ENCODE measurements at regions not wholly inside any gene's neighbourhood (a gene's known extent, or its start where the extent isn't known, plus 50 kb on each side); places are given as distances from the start of the nearest gene placed in this dataset.
"Not testable (repeated sequence)": the region's sequence is repeated elsewhere in the genome, so short reads cannot be mapped to it uniquely, and the experiment has no call there.

DNA sequence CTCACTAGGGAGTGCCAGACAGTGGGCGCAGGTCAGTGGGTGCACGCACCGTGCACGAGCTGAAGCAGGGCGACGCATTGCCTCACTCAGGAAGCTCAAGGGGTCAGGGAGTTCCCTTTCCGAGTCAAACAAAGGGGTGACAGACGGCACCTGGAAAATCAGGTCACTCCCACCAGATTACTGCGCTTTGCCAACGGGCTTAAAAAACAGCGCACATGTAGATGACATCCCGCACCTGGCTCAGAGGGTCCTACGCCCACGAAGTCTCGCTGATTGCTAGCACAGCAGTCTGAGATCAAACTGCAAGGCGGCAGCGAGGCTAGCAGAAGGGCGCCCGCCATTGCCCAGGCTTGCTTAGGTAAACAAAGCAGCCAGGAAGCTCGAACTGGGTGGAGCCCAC is 428.5 kb upstream of the SLC39A10 start:
- not testable (repeated sequence) for DNase-seq (ENCODE audit: low read depth in 4 of 4, low spot score in 3 of 4)

- DNase-seq (ENCODE audit: low read depth in 4 of 4, low spot score in 3 of 4): no peak
These were observed 443.0 kb upstream of the SLC39A10 start for GRCh38 chr2:195214072-195214471.

DNA sequence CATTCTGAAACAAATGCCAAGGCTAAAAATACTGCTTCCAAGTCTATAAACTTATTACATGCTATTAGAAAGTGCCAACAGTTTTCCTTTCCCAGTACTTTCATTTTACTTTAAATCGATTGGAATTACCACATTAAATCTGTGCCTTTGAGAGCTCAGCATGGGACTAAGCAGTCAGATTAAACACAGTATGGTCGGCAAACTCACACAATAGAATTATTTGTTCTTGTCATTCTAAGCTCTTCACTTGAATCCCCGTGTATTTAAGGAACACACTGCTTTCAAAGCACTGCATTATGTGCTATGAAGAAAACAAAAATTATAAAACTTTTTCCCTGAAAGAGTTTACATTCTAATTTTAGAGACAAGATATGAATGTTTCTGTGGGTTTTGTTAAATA is 444.4 kb upstream of the SLC39A10 start:
- no peak for DNase-seq (ENCODE audit: low read depth in 4 of 4, low spot score in 3 of 4)

- DNase-seq (ENCODE audit: low read depth in 4 of 4, low spot score in 3 of 4): no peak
These were observed 454.7 kb upstream of the SLC39A10 start for GRCh38 chr2:195202163-195202845.

GRCh38 chr2:195199864-195200263 is 457.2 kb upstream of the SLC39A10 start:
- DNase-seq (ENCODE audit: low read depth in 4 of 4, low spot score in 3 of 4): no peak

- DNase-seq (ENCODE audit: low read depth in 4 of 4, low spot score in 3 of 4): no peak
These were observed 475.8 kb upstream of the SLC39A10 start for GRCh38 chr2:195181059-195181705.

GRCh38 chr2:195168369-195168768 is 488.7 kb upstream of the SLC39A10 start:
- DNase-seq (ENCODE audit: low read depth in 4 of 4, low spot score in 3 of 4): no peak

DNA sequence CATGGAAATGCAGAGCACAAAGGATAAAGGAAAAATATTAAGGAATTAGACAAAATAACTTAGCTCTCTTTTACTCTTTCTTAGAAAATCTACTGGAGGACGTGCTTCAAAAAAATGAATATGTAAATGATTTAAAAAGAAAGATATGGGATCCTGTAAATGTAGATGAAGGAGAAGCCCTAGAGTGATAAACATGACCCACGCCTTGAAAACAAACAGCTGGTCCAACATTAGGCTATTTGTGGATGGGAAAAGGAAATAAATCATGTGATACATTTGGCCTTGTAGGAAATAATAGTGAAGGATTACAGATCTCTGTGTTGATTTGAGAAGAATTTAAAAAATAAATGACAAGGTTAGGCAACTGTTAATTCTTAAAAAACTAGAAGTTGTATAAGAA is 492.1 kb upstream of the SLC39A10 start:
- DNase-seq (ENCODE audit: low read depth in 4 of 4, low spot score in 3 of 4): no peak

- no peak for DNase-seq (ENCODE audit: low read depth in 4 of 4, low spot score in 3 of 4)
These were observed 494.1 kb upstream of the SLC39A10 start for GRCh38 chr2:195162918-195163317.

DNA sequence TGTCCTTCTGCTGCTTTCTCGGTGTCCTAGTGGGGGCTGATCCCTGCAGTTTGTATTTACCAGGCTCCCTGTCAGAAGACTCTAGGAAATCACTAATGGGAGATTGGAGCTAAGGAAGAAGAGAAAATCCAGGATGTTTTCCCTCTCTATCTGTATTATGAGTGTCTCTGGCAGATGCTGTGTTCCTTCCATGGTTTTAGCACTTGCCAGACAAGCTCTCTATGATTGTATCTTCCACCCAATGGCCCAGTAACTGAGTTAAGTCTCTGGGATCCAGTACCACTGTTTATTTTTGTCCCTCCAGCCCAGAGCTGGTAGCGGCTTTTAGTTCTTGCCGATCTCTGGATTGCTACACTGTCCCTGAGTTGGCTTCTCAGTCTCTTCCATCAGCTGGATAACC is 494.8 kb upstream of the SLC39A10 start:
- no peak for DNase-seq (ENCODE audit: low read depth in 4 of 4, low spot score in 3 of 4)

GRCh38 chr2:195160963-195161362 is 496.1 kb upstream of the SLC39A10 start:
- DNase-seq (ENCODE audit: low read depth in 4 of 4, low spot score in 3 of 4): no peak

GRCh38 chr2:195151711-195152110 is 505.3 kb upstream of the SLC39A10 start:
- no peak for DNase-seq (ENCODE audit: low read depth in 4 of 4, low spot score in 3 of 4)

- DNase-seq (ENCODE audit: low read depth in 4 of 4, low spot score in 3 of 4): no peak
These were observed 506.2 kb upstream of the SLC39A10 start for GRCh38 chr2:195150819-195151218.

DNA sequence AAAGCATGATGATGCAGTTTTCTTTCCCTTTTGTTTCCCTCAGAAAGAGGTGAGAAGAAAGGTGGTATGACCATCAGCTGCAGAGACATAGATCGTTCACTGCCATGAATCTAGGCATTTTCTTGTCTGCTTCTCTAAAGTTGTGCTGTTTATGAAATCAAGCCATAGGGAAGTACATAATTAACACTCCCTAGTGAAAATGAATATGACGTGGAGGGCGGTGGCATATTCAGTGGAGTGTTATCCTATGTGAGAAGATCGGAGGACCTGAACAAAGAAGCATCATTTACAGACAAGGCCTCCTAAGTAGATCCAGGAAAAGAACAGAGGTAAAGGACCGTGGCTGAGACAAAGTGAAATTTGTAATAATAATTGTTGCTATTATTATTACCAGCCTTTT is 509.0 kb upstream of the SLC39A10 start:
- no peak for DNase-seq (ENCODE audit: low read depth in 4 of 4, low spot score in 3 of 4)

DNA sequence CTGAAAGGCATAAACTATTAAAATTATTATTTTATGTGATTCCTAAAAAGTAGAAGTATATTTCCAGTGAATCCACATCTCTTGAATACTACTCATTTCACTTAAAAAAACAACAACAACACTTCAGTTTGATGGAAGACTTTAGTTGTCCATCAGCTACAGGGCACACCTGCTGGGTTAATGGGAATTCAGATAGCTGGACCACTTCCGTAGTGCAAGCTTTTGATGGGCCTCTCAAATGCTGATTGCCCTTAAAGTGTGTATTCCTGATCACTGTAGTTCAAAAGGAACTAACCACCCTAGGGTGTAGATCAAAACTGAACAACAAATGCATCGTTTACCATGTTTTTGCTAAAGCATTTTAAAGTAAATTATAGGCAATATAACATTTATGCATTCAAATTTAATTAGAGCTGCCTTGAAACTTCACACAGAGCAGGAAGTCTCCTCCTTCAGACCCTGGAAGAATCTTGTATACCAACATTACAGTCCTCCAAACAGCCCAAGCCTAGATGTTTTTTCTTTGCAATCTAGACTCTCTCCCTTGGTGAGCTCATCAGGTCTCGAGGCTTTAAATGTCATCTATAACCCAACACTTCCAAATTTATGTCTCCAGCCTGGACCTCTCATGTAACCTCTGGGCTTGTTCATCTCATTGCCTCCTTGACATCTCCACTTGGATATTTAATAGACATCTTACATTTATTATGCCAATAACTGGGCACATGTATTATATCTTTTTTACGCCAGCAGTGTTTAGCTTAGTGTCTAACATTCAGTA is 510.1 kb upstream of the SLC39A10 start:
- no peak for DNase-seq (ENCODE audit: low read depth in 4 of 4, low spot score in 3 of 4)

DNA sequence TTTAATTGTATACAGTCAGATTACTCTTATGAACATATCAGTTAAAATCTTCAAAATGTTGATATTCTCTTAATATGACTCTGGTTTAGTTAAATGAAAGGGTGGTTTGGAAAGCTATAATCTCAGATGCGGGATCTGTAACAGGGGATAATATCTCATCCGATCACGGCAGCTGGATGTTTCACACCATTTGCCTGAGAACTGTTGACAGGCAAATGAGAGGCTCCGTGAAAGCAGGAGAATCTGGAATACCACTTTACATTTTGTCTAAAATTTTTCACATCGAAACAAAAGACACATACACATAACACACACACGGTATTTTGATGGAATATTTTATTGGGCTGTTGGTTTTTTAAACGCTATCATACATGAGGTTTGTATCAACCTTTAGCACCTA is 518.6 kb upstream of the SLC39A10 start:
- DNase-seq (ENCODE audit: low read depth in 4 of 4, low spot score in 3 of 4): no peak

DNA sequence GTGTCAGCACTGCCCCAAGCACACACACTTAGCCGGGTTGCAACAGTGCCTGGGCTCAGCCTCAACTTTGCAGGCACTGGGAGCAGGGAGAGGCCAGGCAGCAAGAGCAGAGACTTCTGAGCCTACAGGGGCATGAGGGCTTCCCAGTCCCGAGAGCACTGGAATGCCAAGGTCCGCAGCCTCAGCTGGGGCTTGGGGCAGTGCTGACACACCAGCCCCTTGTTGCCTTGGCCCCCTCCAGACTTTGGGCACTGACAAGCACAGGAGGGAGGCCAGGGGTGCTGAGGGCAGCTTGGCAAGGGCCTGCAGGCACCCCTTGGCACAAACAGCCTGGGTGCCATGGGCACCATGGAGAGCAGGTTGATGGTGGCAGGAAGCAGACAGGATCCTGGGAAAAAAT is 531.1 kb upstream of the SLC39A10 start:
- DNase-seq (ENCODE audit: low read depth in 4 of 4, low spot score in 3 of 4): not testable (repeated sequence)

GRCh38 chr2:195124391-195125079 is 532.5 kb upstream of the SLC39A10 start:
- DNase-seq (ENCODE audit: low read depth in 4 of 4, low spot score in 3 of 4): no peak

DNA sequence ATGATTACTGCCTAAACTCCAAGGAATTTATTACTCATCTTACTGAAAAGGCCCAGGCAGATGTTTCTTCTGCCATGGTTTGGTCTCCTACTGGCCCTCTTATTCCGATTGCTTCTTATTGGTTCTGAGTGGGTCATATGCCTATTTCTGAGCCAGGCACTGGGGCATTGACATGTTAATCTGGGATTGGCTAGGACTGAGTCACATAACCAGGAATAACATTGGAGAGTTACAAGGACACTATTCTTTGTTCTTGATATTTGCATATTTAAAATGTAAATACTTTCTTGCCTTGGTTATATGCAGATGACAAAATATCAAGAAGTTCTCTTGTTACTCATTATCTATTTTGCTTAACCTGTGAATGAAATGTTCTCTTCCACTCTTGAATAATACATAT is 534.4 kb upstream of the SLC39A10 start:
- no peak for DNase-seq (ENCODE audit: low read depth in 4 of 4, low spot score in 3 of 4)

GRCh38 chr2:195121341-195121740 is 535.7 kb upstream of the SLC39A10 start:
- DNase-seq (ENCODE audit: low read depth in 4 of 4, low spot score in 3 of 4): no peak

DNA sequence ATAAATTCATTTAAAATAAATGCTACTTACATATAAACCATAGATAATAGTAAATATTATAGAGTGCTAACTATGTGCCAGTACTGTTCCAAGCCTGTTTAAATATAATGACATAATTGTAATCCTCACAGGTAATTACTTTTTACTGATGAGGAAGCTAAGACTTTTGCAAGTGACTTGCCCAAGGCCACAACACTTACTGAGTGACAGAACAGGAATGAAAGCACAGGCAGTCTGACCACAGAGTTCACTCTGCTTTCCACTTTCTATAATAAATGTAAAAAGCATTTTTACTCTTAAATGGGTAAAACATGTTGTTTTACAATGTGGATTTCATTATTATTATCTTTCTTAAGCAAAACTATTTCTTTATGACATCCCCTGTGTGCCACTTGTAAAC is 537.8 kb upstream of the SLC39A10 start:
- DNase-seq (ENCODE audit: low read depth in 4 of 4, low spot score in 3 of 4): no peak
